ENCODE measurements at regions not wholly inside any gene's neighbourhood (a gene's known extent, or its start where the extent isn't known, plus 50 kb on each side); places are given as distances from the start of the nearest gene placed in this dataset.

DNA sequence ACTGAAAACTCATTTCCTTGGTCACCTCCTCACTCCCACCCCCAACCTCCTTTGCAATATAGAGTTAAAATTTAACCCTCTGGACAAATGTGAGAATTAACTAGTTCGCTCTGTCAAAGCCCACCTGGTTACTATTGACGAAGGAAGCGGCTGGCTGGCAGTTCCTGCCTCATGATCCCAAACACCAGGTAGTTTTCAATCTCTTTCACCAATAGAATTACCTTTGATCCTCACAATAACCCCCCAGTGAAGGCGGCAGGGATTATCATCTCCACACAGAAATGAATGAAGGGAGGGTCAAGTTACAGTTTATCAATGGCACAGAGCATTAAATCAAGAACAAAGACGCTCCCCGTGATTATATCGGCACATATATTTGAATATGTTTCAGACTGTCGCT is 65.7 kb upstream of the TTC29 start:
- no peaks in the 10 kb centered on the region for H3K36me3 ChIP-seq (replicated peaks in 1 of 2; ENCODE audit: control insufficient read depth in 2 of 2, insufficient read depth in 2 of 2, low read length in 2 of 2)
- no CpG with 5 or more reads among the region's 8 CpGs for WGBS, 2 donors (ENCODE audit: extremely low coverage in 2 of 2, insufficient read length in 2 of 2, insufficient replicate concordance in 1 of 2)
- H3K4me3 ChIP-seq (ENCODE audit: low read length in 2 of 2), result no peak overlapping the region
- no peak overlapping the region for H3K18ac ChIP-seq (ENCODE audit: low read length)
- H3K27ac ChIP-seq (replicated peaks; ENCODE audit: low read length), result no peak overlapping the region
- no peak overlapping the region for H2BK12ac ChIP-seq (ENCODE audit: low read length)
- H2BK120ac ChIP-seq (ENCODE audit: low read depth, low read length), result no peak overlapping the region
- H3K9ac ChIP-seq (ENCODE audit: low read depth, low read length, poor library complexity), result no peak overlapping the region
- H3K4me2 ChIP-seq (ENCODE audit: insufficient read depth, low read length, poor library complexity, severe bottlenecking), result no peak overlapping the region
- no peak overlapping the region for H3K14ac ChIP-seq (ENCODE audit: low read length)
- no peak overlapping the region for H4K8ac ChIP-seq (ENCODE audit: low read depth, low read length)
- no peak overlapping the region for H4K91ac ChIP-seq (ENCODE audit: low read depth, low read length, poor library complexity)
- no peak overlapping the region for H3K23ac ChIP-seq (ENCODE audit: low read depth, low read length, poor library complexity)
- peaks cover 0 to 6% of the 10 kb centered on the region in 2 donors for H3K4me1 ChIP-seq (ENCODE audit: control insufficient read depth in 2 of 2, insufficient read depth in 1 of 2, low read depth in 1 of 2, low read length in 2 of 2)
- no peak overlapping the region for H2AK5ac ChIP-seq (ENCODE audit: low read depth, low read length)
- H3K79me1 ChIP-seq (ENCODE audit: low read depth, low read length), result no peaks in the 10 kb centered on the region
- H3K9me3 ChIP-seq (replicated peaks in 1 of 2; ENCODE audit: control insufficient read depth in 2 of 2, insufficient read depth in 1 of 2, low read depth in 1 of 2, low read length in 2 of 2), result no peaks in the 10 kb centered on the region
- no peak overlapping the region for H2AFZ ChIP-seq (ENCODE audit: low read length)
- DNase-seq (ENCODE audit: low spot score), result no peak
- H2BK15ac ChIP-seq (ENCODE audit: low read length), result no peak overlapping the region
- H3K4ac ChIP-seq (ENCODE audit: low read length), result no peak overlapping the region
- H3K27me3 ChIP-seq (ENCODE audit: control insufficient read depth in 3 of 3, insufficient read depth in 3 of 3, low read depth in 1 of 3, low read length in 3 of 3), result peaks cover 0 to 4% (median 0%) of the 10 kb centered on the region in 3 experiments
- no peak overlapping the region for H2BK5ac ChIP-seq (ENCODE audit: low read length)

DNA sequence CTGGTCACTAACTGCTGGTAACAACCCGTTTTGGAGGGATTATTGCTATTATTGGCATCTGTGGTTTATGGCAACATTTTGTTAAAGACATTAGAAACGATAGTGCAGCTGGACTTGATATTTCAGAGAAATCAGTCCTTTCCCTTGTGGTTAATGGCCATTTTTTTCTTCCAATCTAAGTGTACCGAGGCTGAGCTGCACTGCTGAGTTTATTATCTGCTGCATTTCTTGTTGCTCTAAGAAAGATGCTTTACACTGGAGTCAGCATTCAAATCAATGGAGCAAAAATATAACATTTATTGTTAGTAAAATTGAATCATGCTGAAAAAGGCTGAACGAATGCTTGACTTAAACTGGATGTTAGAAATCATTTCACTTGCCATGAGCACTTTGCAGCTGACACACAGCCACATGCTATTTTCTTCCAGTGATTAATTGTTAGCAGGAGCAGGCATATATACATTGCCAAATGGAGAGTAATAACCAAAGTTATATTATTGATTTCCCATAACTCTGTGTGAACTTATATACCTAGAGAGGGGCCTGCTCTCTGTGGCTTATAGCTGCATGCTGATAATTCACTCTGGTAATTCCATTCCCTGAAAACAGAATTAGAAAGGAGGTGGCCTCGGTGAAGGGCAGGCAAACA is 66.5 kb upstream of the TTC29 start:
- no peak for DNase-seq (ENCODE audit: low spot score)
- no CpG with 5 or more reads among the region's 5 CpGs for WGBS, 2 donors (ENCODE audit: extremely low coverage in 2 of 2, insufficient read length in 2 of 2, insufficient replicate concordance in 1 of 2)
- no peak overlapping the region for H4K8ac ChIP-seq (ENCODE audit: low read depth, low read length)
- no peaks in the 10 kb centered on the region for H3K36me3 ChIP-seq (replicated peaks in 1 of 2; ENCODE audit: control insufficient read depth in 2 of 2, insufficient read depth in 2 of 2, low read length in 2 of 2)
- H3K23ac ChIP-seq (ENCODE audit: low read depth, low read length, poor library complexity), result no peak overlapping the region
- H3K27me3 ChIP-seq (ENCODE audit: control insufficient read depth in 3 of 3, insufficient read depth in 3 of 3, low read depth in 1 of 3, low read length in 3 of 3), result peaks cover 0 to 4% (median 0%) of the 10 kb centered on the region in 3 experiments
- no peak overlapping the region for H3K18ac ChIP-seq (ENCODE audit: low read length)
- no peak overlapping the region for H3K4me3 ChIP-seq (ENCODE audit: low read length in 2 of 2)
- H2AFZ ChIP-seq (ENCODE audit: low read length), result peak overlapping the region; percentile 62
- H3K9ac ChIP-seq (ENCODE audit: low read depth, low read length, poor library complexity), result no peak overlapping the region
- H3K4ac ChIP-seq (ENCODE audit: low read length), result no peak overlapping the region
- H3K14ac ChIP-seq (ENCODE audit: low read length), result no peak overlapping the region
- no peak overlapping the region for H4K91ac ChIP-seq (ENCODE audit: low read depth, low read length, poor library complexity)
- no peak overlapping the region for H2BK120ac ChIP-seq (ENCODE audit: low read depth, low read length)
- no peaks in the 10 kb centered on the region for H3K9me3 ChIP-seq (replicated peaks in 1 of 2; ENCODE audit: control insufficient read depth in 2 of 2, insufficient read depth in 1 of 2, low read depth in 1 of 2, low read length in 2 of 2)
- no peak overlapping the region for H2BK12ac ChIP-seq (ENCODE audit: low read length)
- H3K4me2 ChIP-seq (ENCODE audit: insufficient read depth, low read length, poor library complexity, severe bottlenecking), result no peak overlapping the region
- peaks cover 0 to 6% of the 10 kb centered on the region in 2 donors for H3K4me1 ChIP-seq (ENCODE audit: control insufficient read depth in 2 of 2, insufficient read depth in 1 of 2, low read depth in 1 of 2, low read length in 2 of 2)
- H3K27ac ChIP-seq (replicated peaks; ENCODE audit: low read length), result no peak overlapping the region
- no peak overlapping the region for H2BK15ac ChIP-seq (ENCODE audit: low read length)
- H2BK5ac ChIP-seq (ENCODE audit: low read length), result no peak overlapping the region
- H3K79me1 ChIP-seq (ENCODE audit: low read depth, low read length), result no peaks in the 10 kb centered on the region
- no peak overlapping the region for H2AK5ac ChIP-seq (ENCODE audit: low read depth, low read length)

DNA sequence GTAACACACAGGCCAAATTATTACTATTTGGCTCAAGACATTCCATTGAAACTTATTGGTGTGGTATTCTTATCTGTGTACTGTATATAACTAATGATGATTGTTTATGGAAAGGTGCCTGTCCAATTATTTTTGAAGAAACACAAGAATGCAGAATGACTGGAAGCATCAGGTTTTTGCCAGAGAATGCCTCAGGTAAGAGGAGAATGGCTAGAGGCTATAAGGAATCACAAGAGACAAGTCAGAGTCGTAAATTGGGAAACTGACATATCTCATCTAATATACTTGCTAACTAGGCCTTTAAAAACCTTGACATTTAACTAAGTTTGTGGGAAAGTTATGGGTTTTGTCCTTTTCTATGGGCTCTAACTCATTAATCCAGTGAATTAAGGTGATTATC is 69.3 kb upstream of the TTC29 start:
- Histone ChIP-seq H3K23ac (ENCODE audit: low read depth, low read length, poor library complexity) (no peak overlapping the region), H3K4ac (ENCODE audit: low read length) (no peak overlapping the region), H3K4me2 (ENCODE audit: insufficient read depth, low read length, poor library complexity, severe bottlenecking) (no peak overlapping the region), H4K8ac (ENCODE audit: low read depth, low read length) (no peak overlapping the region), H2BK120ac (ENCODE audit: low read depth, low read length) (no peak overlapping the region), H3K79me1 (ENCODE audit: low read depth, low read length) (no peaks in the 10 kb centered on the region), H2BK5ac (ENCODE audit: low read length) (no peak overlapping the region), H2AK5ac (ENCODE audit: low read depth, low read length) (no peak overlapping the region), H3K4me3 (ENCODE audit: low read length in 2 of 2) (no peak overlapping the region), H3K4me1 (ENCODE audit: control insufficient read depth in 2 of 2, insufficient read depth in 1 of 2, low read depth in 1 of 2, low read length in 2 of 2) (peaks cover 0 to 6% of the 10 kb centered on the region in 2 donors), H3K18ac (ENCODE audit: low read length) (no peak overlapping the region), H4K91ac (ENCODE audit: low read depth, low read length, poor library complexity) (no peak overlapping the region), H3K9ac (ENCODE audit: low read depth, low read length, poor library complexity) (no peak overlapping the region), H3K27ac (replicated peaks; ENCODE audit: low read length) (no peak overlapping the region), H2BK12ac (ENCODE audit: low read length) (no peak overlapping the region), H3K27me3 (ENCODE audit: control insufficient read depth in 3 of 3, insufficient read depth in 3 of 3, low read depth in 1 of 3, low read length in 3 of 3) (no peaks in the 10 kb centered on the region), H2BK15ac (ENCODE audit: low read length) (no peak overlapping the region), H2AFZ (ENCODE audit: low read length) (no peak overlapping the region), H3K36me3 (replicated peaks in 1 of 2; ENCODE audit: control insufficient read depth in 2 of 2, insufficient read depth in 2 of 2, low read length in 2 of 2) (no peaks in the 10 kb centered on the region), H3K14ac (ENCODE audit: low read length) (no peak overlapping the region), H3K9me3 (replicated peaks in 1 of 2; ENCODE audit: control insufficient read depth in 2 of 2, insufficient read depth in 1 of 2, low read depth in 1 of 2, low read length in 2 of 2) (peaks cover 0 to 3% of the 10 kb centered on the region in 2 donors)
- no peak for DNase-seq (ENCODE audit: low spot score)
- WGBS, 2 donors (ENCODE audit: extremely low coverage in 2 of 2, insufficient read length in 2 of 2, insufficient replicate concordance in 1 of 2), result no CpG with 5 or more reads among the region's 1 CpG

DNA sequence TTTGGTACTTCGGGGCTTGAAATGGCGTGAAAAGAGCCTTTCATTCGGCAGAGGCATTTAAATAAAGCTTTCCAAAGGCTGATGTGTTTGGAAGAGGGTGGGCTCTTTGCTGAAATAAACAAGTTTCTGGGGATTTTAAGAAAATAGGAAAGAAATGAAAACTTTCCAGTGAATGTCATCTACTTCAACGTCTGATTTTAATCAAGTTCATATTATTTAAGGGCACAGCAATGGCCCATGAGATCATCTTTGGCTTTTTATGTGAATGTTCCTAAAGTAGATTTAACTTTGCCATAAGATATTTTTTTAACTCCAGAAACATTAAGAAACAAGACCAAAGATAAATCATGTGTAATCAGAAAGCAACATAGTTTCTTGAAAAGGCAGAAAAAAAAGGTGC is 69.8 kb upstream of the TTC29 start:
- no peaks in the 10 kb centered on the region for H3K36me3 ChIP-seq (replicated peaks in 1 of 2; ENCODE audit: control insufficient read depth in 2 of 2, insufficient read depth in 2 of 2, low read length in 2 of 2)
- no peak overlapping the region for H3K18ac ChIP-seq (ENCODE audit: low read length)
- H3K27ac ChIP-seq (replicated peaks; ENCODE audit: low read length), result no peak overlapping the region
- no CpG with 5 or more reads among the region's 4 CpGs for WGBS, 2 donors (ENCODE audit: extremely low coverage in 2 of 2, insufficient read length in 2 of 2, insufficient replicate concordance in 1 of 2)
- no peak overlapping the region for H3K4me3 ChIP-seq (ENCODE audit: low read length in 2 of 2)
- no peaks in the 10 kb centered on the region for H3K27me3 ChIP-seq (ENCODE audit: control insufficient read depth in 3 of 3, insufficient read depth in 3 of 3, low read depth in 1 of 3, low read length in 3 of 3)
- no peak overlapping the region for H2AFZ ChIP-seq (ENCODE audit: low read length)
- H3K4ac ChIP-seq (ENCODE audit: low read length), result no peak overlapping the region
- H2AK5ac ChIP-seq (ENCODE audit: low read depth, low read length), result no peak overlapping the region
- no peak overlapping the region for H2BK5ac ChIP-seq (ENCODE audit: low read length)
- peaks cover 0 to 3% of the 10 kb centered on the region in 2 donors for H3K9me3 ChIP-seq (replicated peaks in 1 of 2; ENCODE audit: control insufficient read depth in 2 of 2, insufficient read depth in 1 of 2, low read depth in 1 of 2, low read length in 2 of 2)
- no peak for DNase-seq (ENCODE audit: low spot score)
- no peak overlapping the region for H2BK15ac ChIP-seq (ENCODE audit: low read length)
- H2BK12ac ChIP-seq (ENCODE audit: low read length), result no peak overlapping the region
- H4K8ac ChIP-seq (ENCODE audit: low read depth, low read length), result no peak overlapping the region
- H3K4me2 ChIP-seq (ENCODE audit: insufficient read depth, low read length, poor library complexity, severe bottlenecking), result no peak overlapping the region
- H3K9ac ChIP-seq (ENCODE audit: low read depth, low read length, poor library complexity), result no peak overlapping the region
- H3K14ac ChIP-seq (ENCODE audit: low read length), result no peak overlapping the region
- H2BK120ac ChIP-seq (ENCODE audit: low read depth, low read length), result no peak overlapping the region
- H3K23ac ChIP-seq (ENCODE audit: low read depth, low read length, poor library complexity), result no peak overlapping the region
- H4K91ac ChIP-seq (ENCODE audit: low read depth, low read length, poor library complexity), result no peak overlapping the region
- no peaks in the 10 kb centered on the region for H3K79me1 ChIP-seq (ENCODE audit: low read depth, low read length)
- H3K4me1 ChIP-seq (ENCODE audit: control insufficient read depth in 2 of 2, insufficient read depth in 1 of 2, low read depth in 1 of 2, low read length in 2 of 2), result peaks cover 0 to 6% of the 10 kb centered on the region in 2 donors

Measured in neuronal stem cell (in vitro differentiated cells).